Hematopoietic multipotent progenitor cell (in vitro differentiated cells): ENCODE measurements at regions not wholly inside any gene's neighbourhood (a gene's known extent, or its start where the extent isn't known, plus 50 kb on each side); places are given as distances from the start of the nearest gene placed in this dataset.
A peak's percentile ranks its signal among the peaks of the same experiment; 100 is the strongest.

Source experiments
- DNase-seq, 3 donors: peaks; one replicate each; pipeline ENCODE4 v3.0.0-alpha.2; 2011 to 2015; ENCODE audit warnings: low read depth in 2 of 3, low spot score in 2 of 3

GRCh38 chr16:55380485-55380884, 56.5 kb downstream of the IRX6 start:
- DNase-seq, result no peak

GRCh38 chr16:55384288-55385247, 60.6 kb downstream of the IRX6 start:
- no peak for DNase-seq

GRCh38 chr16:55385359-55385758, 61.4 kb downstream of the IRX6 start:
- no peak for DNase-seq

GRCh38 chr16:55386534-55387296, 62.7 kb downstream of the IRX6 start:
- no peak for DNase-seq

GRCh38 chr16:55388131-55388862, 64.3 kb downstream of the IRX6 start:
- DNase-seq, result no peak

DNA sequence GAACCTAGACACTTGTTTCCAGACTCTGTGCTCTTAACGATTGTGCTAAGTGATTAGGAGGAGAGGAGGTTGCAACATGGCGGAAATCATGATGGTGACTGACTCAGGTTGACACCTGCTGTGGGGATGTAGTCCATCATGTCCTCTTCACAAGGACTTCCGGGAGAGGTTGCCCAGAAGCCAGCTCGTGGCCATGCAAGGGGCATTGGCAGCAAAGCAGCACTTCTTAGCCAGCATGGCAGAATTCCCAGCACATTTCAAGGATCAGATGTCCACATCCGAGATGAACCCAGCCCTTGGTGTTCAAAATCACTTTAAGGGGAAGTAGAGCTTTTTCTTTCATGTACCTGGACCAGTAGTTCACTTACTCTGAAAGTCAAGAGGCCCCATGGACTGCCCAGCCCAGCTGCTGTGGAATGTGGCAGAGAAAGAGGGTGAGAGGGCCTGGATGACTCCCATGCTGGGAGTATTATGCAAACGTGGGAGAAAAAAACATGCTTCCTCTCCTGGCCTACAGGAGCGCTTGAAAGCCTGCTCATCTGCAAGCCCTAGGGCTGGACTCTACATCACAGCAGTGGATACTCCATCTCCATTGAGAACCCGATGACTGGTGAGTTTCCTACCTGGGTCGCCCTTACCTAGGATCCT, 65.5 kb downstream of the IRX6 start:
- DNase-seq, result no peak

- DNase-seq, result no peak
Measured at GRCh38 chr16:55390630-55391237, 66.7 kb downstream of the IRX6 start.

- no peak for DNase-seq
Measured at GRCh38 chr16:55391760-55392375, 67.9 kb downstream of the IRX6 start.

DNA sequence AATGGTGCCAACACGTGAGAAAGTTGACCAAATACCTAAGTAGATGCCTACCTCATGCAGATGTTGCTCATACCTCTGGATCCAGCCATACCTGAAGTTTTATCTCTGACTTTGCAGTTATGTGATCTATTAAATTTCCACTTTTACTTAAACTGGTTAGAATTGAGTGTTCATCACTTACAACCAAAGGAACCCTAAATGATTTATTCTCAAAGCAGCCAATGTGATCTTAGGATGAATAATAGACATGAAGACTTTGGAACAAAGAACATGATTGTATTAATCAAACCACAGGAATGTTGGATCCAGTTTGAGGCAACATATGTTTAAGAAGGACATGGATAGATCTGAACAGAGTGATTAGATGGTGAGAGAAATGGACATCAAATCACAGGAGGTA, 68.7 kb downstream of the IRX6 start:
- DNase-seq, result no peak

GRCh38 chr16:55393991-55394390, 70.0 kb downstream of the IRX6 start:
- no peak for DNase-seq

DNA sequence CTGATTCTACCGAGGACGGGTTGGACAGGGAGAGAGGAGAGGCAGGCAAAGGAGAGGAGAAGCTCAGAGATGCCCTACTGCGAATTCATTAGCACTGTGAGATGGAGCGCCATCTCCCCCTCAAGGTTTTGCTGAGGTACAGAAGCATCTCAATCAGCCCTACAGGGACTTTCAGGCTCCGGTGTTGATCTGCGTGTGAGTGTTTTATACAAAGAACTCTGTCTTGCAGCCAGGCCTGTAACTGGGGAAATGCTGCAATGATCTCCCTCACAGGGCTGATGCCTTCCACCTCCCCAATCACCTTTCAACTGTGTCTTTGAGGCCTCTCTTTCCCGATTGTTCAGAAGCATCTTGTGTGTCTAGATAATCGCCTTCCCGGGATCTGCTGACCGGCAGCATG, 74.8 kb downstream of the IRX6 start:
- no peak for DNase-seq

- no peak for DNase-seq
Measured at GRCh38 chr16:55399911-55400310, 75.9 kb downstream of the IRX6 start.

DNA sequence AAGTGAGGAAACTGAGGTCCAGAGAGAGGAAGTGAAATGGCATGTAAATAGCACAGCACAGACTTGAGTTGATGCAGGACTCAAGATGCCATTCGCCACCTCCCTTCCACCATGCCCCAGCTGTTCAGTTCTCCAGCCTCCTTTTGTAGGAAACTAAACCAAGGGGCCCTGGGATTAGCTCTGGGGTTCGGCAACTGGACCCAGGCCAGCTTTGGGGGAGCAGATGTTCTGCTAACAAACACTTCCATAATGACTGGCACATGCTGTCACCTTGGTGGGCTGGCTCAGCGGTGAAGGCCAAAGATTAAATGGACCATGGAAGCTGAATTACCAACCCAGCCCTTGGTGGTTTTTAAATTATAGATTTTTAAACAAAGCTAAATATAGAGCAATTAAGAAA, 77.0 kb downstream of the IRX6 start:
- no peak for DNase-seq

DNA sequence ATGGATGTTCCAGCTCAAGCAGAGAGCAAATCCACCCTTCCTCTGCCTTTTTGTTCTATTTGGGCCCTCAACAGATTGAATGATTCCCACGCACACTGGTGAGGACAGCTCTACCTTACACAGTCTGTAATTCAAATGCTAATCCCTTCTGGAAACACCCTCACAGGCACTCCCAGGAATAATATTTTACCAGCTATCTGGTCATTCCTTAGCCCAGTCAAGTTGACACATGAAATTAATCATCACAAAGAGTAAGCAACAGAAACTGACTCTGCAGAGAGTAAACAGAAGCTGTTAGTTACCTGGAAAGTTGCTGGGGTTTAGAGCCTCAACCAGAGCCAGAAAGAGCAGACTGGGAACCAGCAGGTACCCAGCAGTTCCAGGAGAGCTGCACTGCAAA, 75.5 kb upstream of the MMP2 start:
- no peak for DNase-seq

GRCh38 chr16:55406651-55407050, 72.3 kb upstream of the MMP2 start:
- no peak for DNase-seq

DNA sequence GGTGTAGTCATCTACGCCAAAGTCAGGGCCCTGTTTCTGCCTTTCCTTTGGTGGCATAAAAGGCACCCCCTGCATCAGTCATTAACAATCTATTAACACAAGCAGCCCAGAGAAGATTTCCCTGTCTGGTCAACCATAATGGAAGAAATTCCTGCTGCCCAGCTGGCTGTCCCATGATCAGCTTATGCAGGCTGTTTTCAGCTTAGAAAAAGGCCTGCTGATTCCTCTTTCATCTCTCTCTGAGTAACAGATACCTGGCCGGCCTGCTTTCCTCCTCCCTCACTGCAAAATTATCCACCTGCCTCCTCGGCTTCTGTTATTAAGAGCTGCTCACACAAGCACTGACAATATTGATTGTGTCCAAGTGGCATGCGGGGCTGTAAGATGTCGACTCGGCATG, 70.3 kb upstream of the MMP2 start:
- no peak for DNase-seq

GRCh38 chr16:55411231-55411630, 67.8 kb upstream of the MMP2 start:
- no peak for DNase-seq

DNA sequence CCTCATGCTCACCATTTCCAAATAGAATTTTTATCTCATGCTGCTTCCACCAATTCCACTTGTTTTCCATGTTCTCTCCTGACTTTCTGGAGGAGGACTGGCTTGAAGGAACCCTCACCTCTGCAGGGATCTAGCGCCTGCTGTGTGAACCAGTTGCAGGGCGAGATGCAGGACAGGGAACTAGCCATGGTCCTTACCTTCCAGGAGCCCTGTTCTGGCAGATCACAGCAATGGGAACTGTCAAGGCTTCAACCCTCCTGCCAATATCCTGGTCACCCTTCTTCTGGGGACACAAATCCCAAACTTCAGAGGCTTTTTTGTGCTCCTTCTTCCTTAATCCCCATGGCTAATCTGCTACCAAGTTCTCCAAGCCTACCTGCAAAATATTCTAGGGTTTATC, 60.4 kb upstream of the MMP2 start:
- DNase-seq, result no peak

DNA sequence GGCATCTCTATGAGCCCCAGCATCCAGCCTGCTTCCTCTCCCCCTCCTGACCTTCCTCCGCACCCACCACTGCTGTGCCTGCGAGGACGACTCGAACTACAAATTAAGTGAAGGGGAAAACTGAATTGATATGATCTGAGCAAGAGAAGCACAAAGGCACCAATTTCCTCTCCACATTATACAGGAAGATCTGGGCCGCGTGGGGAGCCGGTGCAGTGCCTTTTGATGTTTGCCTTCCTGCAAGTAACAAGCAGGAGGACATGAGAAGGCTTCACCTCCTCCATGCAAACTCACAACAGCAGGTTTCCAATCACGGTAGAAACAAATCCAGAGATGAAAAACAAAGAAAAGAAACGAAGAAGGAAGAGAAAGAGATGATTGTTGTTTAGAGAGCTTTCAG, 57.8 kb upstream of the MMP2 start:
- DNase-seq, result peak in 1 of 3 donors; percentile 22
